ENCODE measurements at regions not wholly inside any gene's neighbourhood (a gene's known extent, or its start where the extent isn't known, plus 50 kb on each side); places are given as distances from the start of the nearest gene placed in this dataset.

DNA sequence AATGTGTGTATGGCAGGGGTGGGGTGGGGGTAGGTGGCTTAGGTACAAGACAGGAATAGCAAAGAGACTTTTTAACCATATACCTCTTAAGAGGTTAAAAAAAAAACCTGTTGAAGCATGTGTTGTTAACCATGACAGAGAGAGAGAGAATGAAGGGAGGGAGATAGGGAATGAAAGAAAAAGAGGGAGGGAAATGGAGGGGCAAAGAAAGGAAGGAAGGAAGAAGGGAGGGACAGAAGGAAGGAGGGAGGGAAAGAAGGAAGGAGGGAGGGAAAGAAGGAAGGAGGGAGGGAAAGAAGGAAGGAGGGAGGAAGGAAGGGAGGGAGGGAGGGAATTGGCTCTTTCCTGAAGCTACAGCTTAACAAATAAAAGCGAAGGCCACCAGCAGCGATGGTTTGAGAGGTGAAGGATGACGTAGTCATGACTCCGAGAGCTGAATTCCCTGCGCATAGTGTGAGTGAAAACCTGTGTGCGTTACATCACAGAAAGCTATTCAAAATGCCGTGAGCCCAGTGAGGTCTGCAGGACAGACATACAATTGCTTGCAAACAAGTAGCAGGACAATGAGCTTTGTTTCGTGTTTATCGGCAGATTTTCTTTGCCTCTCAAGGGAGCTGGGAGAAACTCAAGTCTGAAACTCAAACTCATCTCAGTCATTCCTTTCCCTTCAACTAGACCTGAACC lies 88.6 kb upstream of the NEDD9 start:
- ATAC-seq (ENCODE audit: insufficient read depth, low FRiP score): no peak
- H3K9me3 ChIP-seq (ENCODE audit: control insufficient read depth in 4 of 4, insufficient read depth in 3 of 4, low read length in 3 of 4): no peaks in the 10 kb centered on the region
- no peak overlapping the region for H3K27ac ChIP-seq (ENCODE audit: low read depth in 1 of 2, low read length in 1 of 2)

DNA sequence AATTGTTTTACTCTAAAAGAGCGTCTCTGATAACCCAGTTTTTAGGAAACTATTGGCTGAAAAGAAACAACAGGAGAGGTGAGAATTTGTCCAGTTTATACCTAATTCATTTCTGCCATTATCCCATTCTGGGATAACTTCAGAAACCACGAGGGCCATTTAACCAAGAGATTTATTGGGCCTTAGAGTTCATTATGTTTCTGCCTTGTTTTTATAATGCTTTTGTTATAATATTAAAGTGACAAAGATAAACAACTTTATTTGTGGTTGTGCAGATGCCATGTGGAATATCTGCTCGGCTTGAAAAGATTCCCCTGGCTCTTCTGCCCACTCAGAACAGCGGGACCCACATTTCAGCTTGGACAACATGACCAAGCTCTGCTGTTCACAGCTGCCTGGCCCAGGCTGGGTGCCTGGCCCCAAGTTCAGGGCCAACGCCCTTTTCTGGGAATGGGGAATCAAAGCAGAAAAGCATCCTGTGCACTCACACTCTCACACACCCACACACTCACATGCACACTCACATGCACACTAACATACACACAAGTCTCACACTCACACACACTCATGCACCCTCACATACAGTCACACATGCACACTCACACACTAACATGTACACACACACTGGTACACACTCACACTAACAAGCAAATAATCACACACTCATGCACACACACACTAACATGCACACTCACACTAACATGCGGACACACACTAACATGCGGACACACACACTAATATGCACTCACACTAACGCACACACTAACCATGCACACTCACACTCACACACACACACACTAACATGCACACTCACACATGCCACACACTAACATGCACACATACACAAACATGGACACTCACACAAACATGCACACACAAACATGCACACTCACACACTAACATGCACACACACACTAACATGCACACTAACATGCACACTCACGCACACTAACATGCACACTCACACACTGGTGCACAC lies 86.7 kb upstream of the NEDD9 start:
- no peaks in the 10 kb centered on the region for H3K27me3 ChIP-seq (ENCODE audit: control insufficient read depth in 3 of 3, insufficient read depth in 3 of 3, low read length in 2 of 3)
- H3K27ac ChIP-seq (ENCODE audit: low read depth in 1 of 2, low read length in 1 of 2): peak overlapping the region in 1 of 2 donors; percentile 9
- H3K36me3 ChIP-seq (ENCODE audit: control insufficient read depth in 4 of 4, insufficient read depth in 4 of 4, low read length in 4 of 4): peaks cover 0 to 4% (median 2%) of the 10 kb centered on the region in 4 donors
- ATAC-seq (ENCODE audit: insufficient read depth, low FRiP score) (no peak), DNase-seq (peak in 1 of 3 donors; percentile 15)
- WGBS, 2 donors: 82 to 83% methylated on average over 9 of the region's 9 CpGs
- H3K4me1 ChIP-seq (ENCODE audit: control insufficient read depth in 5 of 5, insufficient read depth in 5 of 5, low read length in 5 of 5): peaks cover 0 to 13% (median 9%) of the 10 kb centered on the region in 5 donors
- no peak overlapping the region for H3K4me3 ChIP-seq
- TF ChIP-seq, protein P1, sequence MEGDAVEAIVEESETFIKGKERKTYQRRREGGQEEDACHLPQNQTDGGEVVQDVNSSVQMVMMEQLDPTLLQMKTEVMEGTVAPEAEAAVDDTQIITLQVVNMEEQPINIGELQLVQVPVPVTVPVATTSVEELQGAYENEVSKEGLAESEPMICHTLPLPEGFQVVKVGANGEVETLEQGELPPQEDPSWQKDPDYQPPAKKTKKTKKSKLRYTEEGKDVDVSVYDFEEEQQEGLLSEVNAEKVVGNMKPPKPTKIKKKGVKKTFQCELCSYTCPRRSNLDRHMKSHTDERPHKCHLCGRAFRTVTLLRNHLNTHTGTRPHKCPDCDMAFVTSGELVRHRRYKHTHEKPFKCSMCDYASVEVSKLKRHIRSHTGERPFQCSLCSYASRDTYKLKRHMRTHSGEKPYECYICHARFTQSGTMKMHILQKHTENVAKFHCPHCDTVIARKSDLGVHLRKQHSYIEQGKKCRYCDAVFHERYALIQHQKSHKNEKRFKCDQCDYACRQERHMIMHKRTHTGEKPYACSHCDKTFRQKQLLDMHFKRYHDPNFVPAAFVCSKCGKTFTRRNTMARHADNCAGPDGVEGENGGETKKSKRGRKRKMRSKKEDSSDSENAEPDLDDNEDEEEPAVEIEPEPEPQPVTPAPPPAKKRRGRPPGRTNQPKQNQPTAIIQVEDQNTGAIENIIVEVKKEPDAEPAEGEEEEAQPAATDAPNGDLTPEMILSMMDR (IDR thresholded peaks at IDR 0.05; ENCODE audit: control extremely low read depth, extremely low read depth): no peak
- no peaks in the 10 kb centered on the region for H3K9me3 ChIP-seq (ENCODE audit: control insufficient read depth in 4 of 4, insufficient read depth in 3 of 4, low read length in 3 of 4)
- no peak overlapping the region for H3K9ac ChIP-seq (ENCODE audit: insufficient read depth in 1 of 2, low read length in 2 of 2)

More for the DNA sequence above, 88.6 kb upstream of the NEDD9 start:
- WGBS, 2 donors: 76 to 84% methylated on average over 9 of the region's 9 CpGs
- Histone ChIP-seq H3K4me3 (no peak overlapping the region), H3K9ac (ENCODE audit: insufficient read depth in 1 of 2, low read length in 2 of 2) (no peak overlapping the region), H3K36me3 (ENCODE audit: control insufficient read depth in 4 of 4, insufficient read depth in 4 of 4, low read length in 4 of 4) (peaks cover 0 to 3% (median 1%) of the 10 kb centered on the region in 4 donors), H3K27me3 (ENCODE audit: control insufficient read depth in 3 of 3, insufficient read depth in 3 of 3, low read length in 2 of 3) (no peaks in the 10 kb centered on the region), H3K4me1 (ENCODE audit: control insufficient read depth in 5 of 5, insufficient read depth in 5 of 5, low read length in 5 of 5) (peaks cover 0 to 15% (median 9%) of the 10 kb centered on the region in 5 donors)
- DNase-seq: no peak
- TF ChIP-seq, protein P1 (IDR thresholded peaks at IDR 0.05; ENCODE audit: control extremely low read depth, extremely low read depth): no peak

DNA sequence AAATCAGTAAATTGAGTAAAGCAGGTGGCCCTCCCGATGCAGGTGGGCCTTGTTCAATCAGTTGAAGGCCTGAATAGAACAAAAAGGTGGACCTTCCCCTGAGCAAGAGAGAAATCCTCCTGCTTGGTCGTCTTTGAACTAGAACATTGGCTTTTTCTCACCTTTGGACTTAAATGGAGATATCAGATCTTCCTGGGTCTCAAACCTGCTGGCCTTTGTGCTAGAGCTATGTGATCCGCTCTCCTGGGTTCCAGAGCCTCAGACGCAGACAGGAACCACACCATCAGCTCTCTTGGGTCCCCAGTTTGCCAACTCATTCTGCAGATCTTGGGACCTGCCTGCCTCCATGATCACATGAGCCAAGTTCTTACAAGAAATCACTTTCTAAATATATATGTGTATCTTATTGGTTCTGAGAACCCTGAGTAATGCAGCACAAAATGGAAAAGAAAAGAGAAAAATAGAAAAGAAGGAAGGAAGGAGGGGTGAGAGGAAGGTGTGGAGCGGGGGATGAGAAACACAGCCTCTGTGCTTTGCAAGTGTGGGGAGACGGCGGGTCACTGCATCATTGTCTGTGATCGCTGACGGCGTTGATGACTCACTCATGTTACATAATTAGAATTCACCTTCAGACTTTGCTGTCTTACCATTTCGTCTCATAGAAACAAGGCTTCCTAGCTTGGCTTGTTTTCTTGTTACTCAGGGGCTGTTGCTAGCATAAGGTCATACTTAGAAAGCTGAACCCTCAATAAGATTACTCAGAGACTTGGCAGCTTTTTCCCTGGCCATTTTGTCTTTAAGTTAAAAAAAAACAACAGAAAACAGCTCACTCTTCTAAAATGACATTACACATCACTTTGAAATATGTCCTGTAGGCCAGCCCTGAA lies 85.7 kb upstream of the NEDD9 start:
- Histone ChIP-seq H3K9ac (ENCODE audit: insufficient read depth in 1 of 2, low read length in 2 of 2) (no peak overlapping the region), H3K27ac (ENCODE audit: low read depth in 1 of 2, low read length in 1 of 2) (peak overlapping the region; percentile 7 to 72), H3K27me3 (ENCODE audit: control insufficient read depth in 3 of 3, insufficient read depth in 3 of 3, low read length in 2 of 3) (no peaks in the 10 kb centered on the region), H3K9me3 (ENCODE audit: control insufficient read depth in 4 of 4, insufficient read depth in 3 of 4, low read length in 3 of 4) (no peaks in the 10 kb centered on the region), H3K4me3 (no peak overlapping the region), H3K36me3 (ENCODE audit: control insufficient read depth in 4 of 4, insufficient read depth in 4 of 4, low read length in 4 of 4) (peaks cover 0 to 4% (median 2%) of the 10 kb centered on the region in 4 donors), H3K4me1 (ENCODE audit: control insufficient read depth in 5 of 5, insufficient read depth in 5 of 5, low read length in 5 of 5) (peaks cover 0 to 11% (median 9%) of the 10 kb centered on the region in 5 donors)
- peak; percentile 76 for ATAC-seq (ENCODE audit: insufficient read depth, low FRiP score)
- TF ChIP-seq, protein P1 (IDR thresholded peaks at IDR 0.05; ENCODE audit: control extremely low read depth, extremely low read depth): no peak
- peak; percentile 24 to 87 (median 86) for DNase-seq
- 41 to 59% methylated on average over 11 of the region's 11 CpGs for WGBS, 2 donors
